ENCODE measurements at regions not wholly inside any gene's neighbourhood (a gene's known extent, or its start where the extent isn't known, plus 50 kb on each side); places are given as distances from the start of the nearest gene placed in this dataset.

DNA sequence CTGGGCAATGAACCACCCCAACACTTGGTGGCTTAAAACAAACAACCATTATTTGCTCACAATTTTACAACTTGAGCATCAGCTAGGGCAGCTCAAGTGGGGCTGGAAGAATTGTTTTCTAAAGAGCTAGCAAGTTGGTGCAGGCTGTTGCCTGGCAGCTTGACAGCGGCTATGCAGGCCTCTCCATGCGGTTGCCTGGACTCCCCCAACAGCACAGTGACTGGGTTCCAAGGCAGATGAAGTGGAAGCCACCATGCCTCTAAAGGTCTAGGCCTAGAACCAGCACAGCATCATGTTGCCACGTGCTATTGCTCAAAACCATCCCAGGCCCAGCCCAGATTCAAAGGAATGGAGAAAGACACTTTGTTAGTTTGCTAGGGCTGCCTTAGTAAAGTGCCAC is 114.8 kb downstream of the BCOR start:
- DNase-seq: no peak

DNA sequence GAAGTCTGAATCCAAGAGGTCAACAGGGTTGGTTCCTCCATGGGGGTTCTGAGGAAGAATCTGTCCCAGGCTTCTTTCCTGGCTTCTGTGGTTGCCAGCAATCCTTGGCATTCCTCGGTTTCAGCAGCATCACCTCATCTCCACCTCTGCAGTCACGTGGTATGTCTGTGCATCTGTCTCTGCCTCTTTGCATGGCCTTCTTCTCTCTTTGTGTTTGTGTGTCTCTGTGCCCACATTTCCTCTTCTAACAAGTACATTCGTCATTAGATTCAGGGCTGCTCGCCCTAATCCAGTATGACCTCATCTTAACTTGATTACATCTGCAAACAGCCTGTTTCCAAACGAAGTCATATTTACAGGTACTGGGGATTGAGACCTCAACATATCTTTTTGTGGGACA is 114.0 kb downstream of the BCOR start:
- DNase-seq: no peak

DNA sequence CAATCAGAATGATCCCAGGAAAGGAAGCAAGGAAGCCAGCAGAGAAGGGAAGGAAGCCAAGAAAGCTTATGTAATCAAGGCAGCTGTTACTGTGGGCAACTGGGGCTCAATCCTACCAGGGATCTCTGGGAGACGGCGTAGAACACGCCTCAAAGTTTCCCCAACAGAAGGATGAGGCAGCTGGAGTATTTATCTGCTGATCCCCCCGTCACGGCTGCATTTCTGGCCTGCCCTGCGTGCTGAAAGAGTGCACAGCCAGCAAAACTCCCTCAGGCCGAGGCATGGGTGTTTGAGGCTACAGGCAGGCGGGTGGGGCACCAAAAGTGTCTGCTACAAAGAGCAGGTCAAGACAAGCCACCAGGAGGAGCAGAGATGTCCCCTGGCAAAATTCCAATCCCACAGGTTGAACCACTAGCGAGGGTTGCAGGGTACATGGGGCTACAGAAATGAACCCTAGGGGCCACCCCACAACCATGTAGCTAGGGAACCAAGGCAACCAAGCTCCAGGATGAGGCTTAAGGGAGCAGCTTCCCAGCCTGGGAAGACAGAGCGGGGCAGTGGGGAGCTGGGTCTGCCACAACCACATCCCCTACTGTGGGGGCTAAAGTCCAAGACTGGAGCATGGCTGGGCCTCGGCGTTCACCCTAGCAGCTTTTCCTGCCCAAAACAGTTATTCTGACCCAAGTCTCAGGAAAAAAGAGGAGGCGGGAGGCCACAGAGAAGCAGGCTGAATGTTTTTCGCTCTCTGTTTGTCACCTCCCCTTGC is 113.4 kb downstream of the BCOR start:
- DNase-seq: peak; percentile 65

DNA sequence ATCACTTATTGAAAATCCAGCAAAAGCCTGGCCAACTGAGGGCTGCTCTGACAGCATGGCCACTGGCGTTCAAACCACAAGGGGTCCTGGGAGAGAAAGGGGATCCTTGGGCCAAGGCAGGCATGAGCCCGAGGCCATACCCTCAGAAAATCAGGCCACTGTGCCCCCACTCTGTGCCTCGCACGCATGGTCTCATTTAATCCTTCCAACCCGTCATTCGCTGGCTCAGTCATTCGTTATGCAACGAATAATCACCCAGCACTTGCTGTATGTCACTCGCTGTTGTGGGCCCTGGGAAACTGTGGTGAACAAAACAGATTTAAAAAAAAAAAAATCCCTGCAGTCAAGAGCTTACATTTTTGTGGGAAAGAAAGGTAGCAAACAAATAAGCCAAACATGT is 112.7 kb downstream of the BCOR start:
- no peak for DNase-seq

DNA sequence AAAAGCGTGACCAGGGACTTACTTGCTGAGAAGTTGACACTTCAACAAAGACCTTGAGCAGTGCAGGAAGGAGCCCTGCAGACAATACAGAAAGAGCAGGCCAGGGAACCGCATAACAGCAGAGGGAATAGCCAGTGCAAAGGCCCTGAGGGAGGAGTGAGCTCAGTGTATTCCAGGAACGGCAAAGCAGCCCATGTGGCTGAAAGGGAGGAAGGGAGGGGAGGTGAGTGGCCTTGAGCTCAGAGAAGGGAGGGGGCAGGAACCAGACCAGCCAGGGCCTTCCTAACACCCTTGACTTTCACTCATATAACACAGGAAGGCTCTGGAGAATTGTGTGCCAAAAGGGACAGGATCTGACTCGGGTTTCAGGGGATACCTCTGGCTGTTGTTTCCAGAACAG is 112.2 kb downstream of the BCOR start:
- no peak for DNase-seq

DNA sequence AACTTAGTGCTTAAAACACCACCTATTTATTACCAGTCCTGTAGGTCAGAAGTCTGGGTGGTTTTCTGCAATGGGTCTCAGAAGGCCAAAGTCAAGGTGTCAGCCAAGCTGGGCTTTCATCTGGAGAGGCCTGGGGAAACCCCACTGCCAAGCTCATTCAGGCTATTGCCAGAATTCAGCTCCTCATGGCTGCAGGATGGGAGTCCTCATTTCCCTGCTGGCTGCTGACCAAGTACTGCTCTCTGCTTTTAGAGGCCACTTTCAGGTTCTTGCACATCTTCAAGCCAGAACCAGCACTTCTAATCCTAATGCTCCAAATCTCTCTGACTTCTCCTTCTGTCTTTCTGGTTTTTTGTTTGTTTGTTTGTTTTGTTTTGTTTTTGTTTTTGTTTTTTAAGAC is 109.3 kb downstream of the BCOR start:
- DNase-seq: no peak

DNA sequence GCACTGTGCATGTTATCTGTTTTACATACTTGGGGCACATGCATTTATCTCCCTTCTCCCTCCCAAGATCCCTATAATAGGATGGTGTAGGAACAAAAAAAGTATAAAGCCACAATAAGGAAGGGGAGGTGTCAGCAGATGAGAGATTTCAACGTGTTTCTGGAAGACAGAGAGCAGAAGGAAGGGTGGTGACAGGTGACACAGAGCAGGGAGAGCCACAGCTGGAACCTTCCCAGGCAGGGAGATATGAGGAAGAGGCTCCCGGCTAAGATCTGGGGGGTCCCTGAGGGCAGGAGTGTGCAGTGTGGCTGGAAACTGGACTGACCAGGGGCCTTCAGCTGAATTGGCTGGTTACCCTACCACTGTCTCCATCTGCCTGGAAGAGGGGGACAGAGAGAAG is 107.4 kb downstream of the BCOR start:
- DNase-seq: no peak

DNA sequence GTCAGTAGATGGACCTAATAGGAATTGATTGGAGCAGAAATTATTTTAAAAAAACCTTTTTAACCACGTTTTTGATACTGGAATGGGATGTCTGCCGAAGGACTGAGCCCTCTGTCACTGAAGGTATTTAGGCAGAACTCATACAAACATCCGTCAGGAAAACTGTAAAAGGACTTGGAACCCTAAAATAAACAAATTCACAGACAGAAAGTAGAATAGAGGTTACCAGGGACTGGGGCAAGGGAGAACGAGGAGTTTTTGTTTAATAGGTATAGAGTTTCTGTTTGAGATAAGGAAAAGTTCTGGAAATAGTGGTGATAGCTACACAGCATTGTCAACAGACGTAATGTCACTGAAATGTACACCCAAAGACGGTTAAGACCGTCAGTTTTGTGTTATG is 105.5 kb downstream of the BCOR start:
- no peak for DNase-seq

DNA sequence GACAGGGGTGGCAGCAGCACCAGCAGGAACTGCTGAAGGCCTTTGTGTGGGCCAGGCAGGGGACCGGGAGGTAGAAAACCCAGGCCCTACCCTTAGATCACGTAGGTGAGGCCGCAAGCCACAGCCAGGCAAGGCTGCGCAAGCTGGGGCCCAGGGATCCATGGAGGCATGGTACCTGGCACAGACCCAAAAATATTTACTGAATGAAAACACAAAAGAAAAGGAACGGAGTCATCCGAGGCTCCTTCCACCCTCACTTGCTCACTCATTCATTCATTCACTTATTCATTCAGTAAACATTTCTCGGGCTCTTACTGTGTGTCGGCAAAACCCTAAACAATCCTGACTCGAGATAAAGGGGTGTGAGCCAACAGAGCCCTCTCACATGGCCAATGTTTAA is 102.3 kb downstream of the BCOR start:
- no peak for DNase-seq

DNA sequence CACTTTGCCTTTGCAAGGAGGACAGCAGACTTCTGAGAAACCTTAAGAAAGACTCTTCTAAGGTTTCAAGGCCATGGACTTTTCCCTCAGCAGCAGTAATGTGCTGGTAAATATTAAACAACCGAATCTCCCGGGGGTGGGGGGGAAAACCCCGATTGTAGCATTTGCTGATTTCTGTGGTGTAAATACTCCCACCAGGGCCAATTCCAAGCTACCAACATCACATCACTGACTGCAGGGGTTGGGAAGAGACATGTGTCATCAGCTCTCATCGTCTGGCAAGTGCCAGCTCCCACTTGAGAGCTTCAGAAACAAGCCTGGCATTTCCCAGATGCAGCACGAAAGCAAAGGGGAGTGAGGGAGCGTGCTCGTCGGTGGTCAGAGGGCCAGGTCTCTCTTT is 101.2 kb downstream of the BCOR start:
- DNase-seq: no peak

DNA sequence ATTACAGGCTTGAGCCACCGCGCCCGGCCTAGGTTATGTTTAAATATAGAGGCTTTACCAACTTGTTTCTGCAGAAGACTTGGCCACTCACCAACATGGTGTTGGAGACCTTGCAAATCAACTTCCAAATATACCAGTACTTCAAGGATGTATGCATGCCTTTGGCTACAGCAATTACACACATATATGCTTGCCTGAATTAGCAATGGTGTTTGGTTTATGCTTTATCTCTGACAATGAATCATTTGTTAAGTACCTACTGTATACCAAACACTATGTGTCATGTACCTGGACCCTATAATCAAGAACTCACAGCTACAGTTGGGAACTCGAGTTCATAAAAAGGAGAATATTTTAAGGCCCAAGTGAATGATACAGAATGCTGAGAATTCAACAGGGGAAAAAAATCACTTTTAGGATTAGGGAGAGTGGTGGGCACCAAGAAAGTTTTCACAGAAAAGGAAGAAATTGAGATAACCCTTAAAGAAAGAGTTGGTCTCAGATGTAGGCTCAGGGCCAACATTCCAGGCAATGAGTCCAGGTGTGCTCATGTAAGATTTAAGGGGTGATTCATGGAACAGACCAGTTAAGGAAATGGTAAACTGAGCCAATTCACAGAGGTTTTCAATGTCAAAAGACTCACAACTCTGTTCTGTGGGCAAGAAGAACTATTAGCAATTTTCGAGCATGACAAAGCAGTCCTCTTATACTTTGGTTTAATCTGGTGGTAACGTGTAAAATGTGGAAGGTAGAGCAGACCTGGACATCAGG is 98.9 kb downstream of the BCOR start:
- no peak for DNase-seq
